GM12891 (cell line): ENCODE measurements at regions not wholly inside any gene's neighbourhood (a gene's known extent, or its start where the extent isn't known, plus 50 kb on each side); places are given as distances from the start of the nearest gene placed in this dataset.
"Not testable (repeated sequence)": the region's sequence is repeated elsewhere in the genome, so short reads cannot be mapped to it uniquely, and the experiment has no call there.

Source experiments
- PAX5 ChIP-seq: IDR thresholded peaks from 2 replicates; pipeline ENCODE4 v1.6.1; 2011; ENCODE audit warnings: low read length, moderate library complexity, mild to moderate bottlenecking; ENCODE audit not compliant: insufficient read depth, severe bottlenecking
- POLR2A ChIP-seq: IDR thresholded peaks from 2 replicates; pipeline ENCODE4 v1.6.1; 2011; ENCODE audit warnings: low read depth, low read length, control low read depth
- POLR2AphosphoS5 ChIP-seq: IDR thresholded peaks from 2 replicates; pipeline ENCODE4 v1.6.1; 2011; ENCODE audit warnings: low read depth, low read length, control low read depth
- TAF1 ChIP-seq: IDR thresholded peaks from 2 replicates; pipeline ENCODE4 v1.6.1; 2011; ENCODE audit warnings: low read depth, low read length, control low read depth

DNA sequence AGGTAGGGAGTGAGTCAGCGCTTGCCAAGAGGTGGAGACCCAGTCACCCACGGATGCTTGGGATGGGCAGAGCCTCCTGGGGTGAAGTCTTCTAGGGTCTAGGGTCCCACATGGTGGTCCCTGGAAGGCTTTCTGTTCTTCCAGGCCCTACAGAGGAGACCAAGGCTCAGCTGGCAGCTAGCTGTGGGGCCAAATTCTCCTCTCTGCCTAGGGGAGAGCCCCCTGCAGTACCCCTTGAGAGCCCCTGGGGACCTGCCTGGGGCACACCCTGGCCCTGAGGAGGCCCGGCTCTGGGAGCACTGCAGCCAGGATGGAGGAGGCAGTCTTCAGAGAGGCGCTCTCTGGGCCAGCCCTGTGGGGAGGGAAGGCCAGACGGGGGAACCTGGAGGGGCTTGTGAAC, 128.6 kb upstream of the SMURF2 start:
- not testable (repeated sequence) for TF ChIP-seq POLR2A, TAF1, POLR2AphosphoS5, PAX5
